Nephron (organoid): ENCODE measurements at regions not wholly inside any gene's neighbourhood (a gene's known extent, or its start where the extent isn't known, plus 50 kb on each side); places are given as distances from the start of the nearest gene placed in this dataset.

ENCODE experiments used
- H3K27ac Mint-ChIP-seq, 3 experiments: 2 replicates each; pipeline ENCODE4 v1.8.0; 2020; ENCODE audit warnings: mixed read lengths in 3 of 3, mild to moderate bottlenecking in 2 of 3, moderate library complexity in 1 of 3
- H3K27me3 Mint-ChIP-seq: 2 replicates; pipeline ENCODE4 v1.8.0; 2021; ENCODE audit warnings: low read depth, mild to moderate bottlenecking, moderate library complexity, mixed read lengths
- H3K36me3 Mint-ChIP-seq: 2 replicates; pipeline ENCODE4 v1.8.0; 2020; ENCODE audit warnings: low read depth, mixed read lengths
- H3K4me1 Mint-ChIP-seq: 2 replicates; pipeline ENCODE4 v1.8.0; 2020; ENCODE audit warnings: mixed read lengths
- H3K4me3 Mint-ChIP-seq, 3 experiments: 2 replicates each; pipeline ENCODE4 v1.8.0; 2020; ENCODE audit warnings: mild to moderate bottlenecking in 3 of 3, mixed read lengths in 3 of 3, moderate library complexity in 2 of 3
- H3K9me3 Mint-ChIP-seq: 2 replicates; pipeline ENCODE4 v1.8.0; 2020; ENCODE audit warnings: mixed read lengths
- CTCF ChIP-seq, 3 experiments: fragments of 200-600 bp; sonication (generic); IDR thresholded peaks; one replicate each; pipeline ENCODE4 v1.5.0; 2021; ENCODE audit warnings: antibody characterized with exemption in 3 of 3; ENCODE audit not compliant: unreplicated experiment in 3 of 3

GRCh38 chr2:228561816-228562215, 380.3 kb upstream of the SPHKAP start:
- Mint-ChIP-seq H3K27ac (no peak overlapping the region), H3K36me3 (no peaks in the 10 kb centered on the region), H3K4me1 (no peaks in the 10 kb centered on the region), H3K4me3 (no peak overlapping the region), H3K9me3 (no peaks in the 10 kb centered on the region), H3K27me3 (no peaks in the 10 kb centered on the region)
- no peak for TF ChIP-seq CTCF (IDR thresholded peaks at IDR 0.05; ENCODE audit: unreplicated experiment in 3 of 3)

DNA sequence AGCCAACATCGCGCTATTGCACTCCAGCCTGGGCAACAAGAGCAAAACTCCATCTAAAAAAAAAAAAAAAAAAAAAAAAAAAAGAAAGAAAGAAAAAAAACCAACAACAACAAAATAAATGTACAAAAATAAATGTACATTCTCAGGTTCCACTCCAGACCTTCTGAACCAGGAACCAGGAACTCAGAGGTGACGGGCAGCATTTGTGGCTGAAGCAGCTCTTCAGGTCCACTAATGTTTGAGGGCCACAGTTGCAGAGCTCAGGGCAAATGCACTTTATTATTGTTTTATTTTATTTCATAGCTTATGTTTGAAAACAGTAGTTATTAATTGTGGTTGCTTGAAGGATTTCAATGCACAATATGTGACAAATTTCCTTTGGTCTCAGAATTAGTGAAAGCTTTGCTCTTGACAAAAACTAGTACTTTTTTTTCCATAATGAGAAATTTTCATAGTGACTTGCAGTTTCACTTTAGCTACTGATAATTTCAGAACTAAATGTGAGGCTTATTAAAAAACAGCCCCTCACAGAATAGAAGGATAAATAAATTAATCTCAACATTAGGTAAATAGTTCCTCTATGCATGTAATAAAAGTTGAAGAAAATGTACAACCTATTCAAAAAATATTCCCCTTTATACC, 378.4 kb upstream of the SPHKAP start:
- H3K36me3 Mint-ChIP-seq = no peaks in the 10 kb centered on the region
- no peaks in the 10 kb centered on the region for H3K4me1 Mint-ChIP-seq
- no peak overlapping the region for H3K27ac Mint-ChIP-seq
- H3K9me3 Mint-ChIP-seq = no peaks in the 10 kb centered on the region
- TF ChIP-seq CTCF (IDR thresholded peaks at IDR 0.05; ENCODE audit: unreplicated experiment in 3 of 3) = no peak
- no peak overlapping the region for H3K4me3 Mint-ChIP-seq
- H3K27me3 Mint-ChIP-seq = no peaks in the 10 kb centered on the region

GRCh38 chr2:228556717-228557116, 375.2 kb upstream of the SPHKAP start:
- Mint-ChIP-seq H3K4me1 (no peaks in the 10 kb centered on the region), H3K9me3 (no peaks in the 10 kb centered on the region), H3K4me3 (no peak overlapping the region), H3K27me3 (no peaks in the 10 kb centered on the region), H3K27ac (no peak overlapping the region), H3K36me3 (no peaks in the 10 kb centered on the region)
- no peak for TF ChIP-seq CTCF (IDR thresholded peaks at IDR 0.05; ENCODE audit: unreplicated experiment in 3 of 3)

DNA sequence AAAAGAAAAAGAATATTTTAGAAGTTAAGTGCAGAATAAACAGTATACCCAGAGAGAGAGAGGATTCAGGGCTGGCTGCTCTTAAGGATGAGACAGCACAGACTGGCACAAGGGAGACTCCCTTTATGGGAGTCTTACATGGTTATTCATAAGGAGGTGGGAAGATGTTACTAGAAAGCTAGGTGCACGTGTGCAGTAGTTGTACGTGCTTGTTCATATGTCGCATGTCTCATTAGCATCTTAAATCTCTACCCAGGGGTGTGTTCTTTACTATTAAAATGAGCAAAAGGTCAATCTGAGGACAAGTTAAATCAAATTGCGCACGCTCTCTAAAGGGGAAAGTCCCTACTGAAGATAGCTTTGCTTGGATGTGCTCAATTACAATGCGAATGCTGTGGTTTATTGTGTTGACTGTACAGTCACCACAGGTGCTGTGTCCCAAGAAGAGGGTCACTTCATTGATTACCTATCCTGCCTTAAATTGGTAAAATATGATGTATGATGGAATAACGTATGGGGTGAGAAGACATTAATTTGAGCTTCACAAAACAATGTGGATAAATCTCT, 368.0 kb upstream of the SPHKAP start:
- no peak overlapping the region for H3K4me3 Mint-ChIP-seq
- no peaks in the 10 kb centered on the region for H3K4me1 Mint-ChIP-seq
- H3K27ac Mint-ChIP-seq = no peak overlapping the region
- H3K27me3 Mint-ChIP-seq = no peaks in the 10 kb centered on the region
- H3K36me3 Mint-ChIP-seq = no peaks in the 10 kb centered on the region
- peaks cover 7% of the 10 kb centered on the region for H3K9me3 Mint-ChIP-seq
- no peak for TF ChIP-seq CTCF (IDR thresholded peaks at IDR 0.05; ENCODE audit: unreplicated experiment in 3 of 3)

DNA sequence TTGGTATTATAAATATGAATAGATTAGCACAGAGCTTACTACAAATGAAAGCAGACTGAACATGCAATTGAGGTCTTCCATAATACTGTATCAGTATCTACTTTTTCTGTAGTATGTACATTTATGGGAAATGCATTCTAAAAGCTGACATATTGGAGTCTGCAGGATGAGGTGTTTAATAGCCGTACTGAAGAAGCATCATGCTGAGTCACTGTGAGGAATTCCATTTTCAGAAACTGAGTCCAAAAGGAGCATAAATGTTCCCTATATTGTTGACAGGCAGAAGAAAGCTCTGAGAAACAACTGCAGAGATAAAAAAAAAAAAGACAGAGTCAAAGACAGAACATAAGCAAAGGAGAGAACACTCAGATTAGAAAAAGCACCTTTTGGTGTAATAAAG, 366.7 kb upstream of the SPHKAP start:
- no peaks in the 10 kb centered on the region for H3K4me1 Mint-ChIP-seq

More for the DNA sequence above, 366.7 kb upstream of the SPHKAP start:
- no peak for TF ChIP-seq CTCF (IDR thresholded peaks at IDR 0.05; ENCODE audit: unreplicated experiment in 3 of 3)
- Mint-ChIP-seq H3K9me3 (peaks cover 7% of the 10 kb centered on the region), H3K27me3 (no peaks in the 10 kb centered on the region), H3K27ac (no peak overlapping the region), H3K36me3 (no peaks in the 10 kb centered on the region), H3K4me3 (no peak overlapping the region)
